ENCODE measurements at regions not wholly inside any gene's neighbourhood (a gene's known extent, or its start where the extent isn't known, plus 50 kb on each side); places are given as distances from the start of the nearest gene placed in this dataset.

GRCh38 chr9:115673599-115673998 lies 480.0 kb upstream of the PAPPA start:
- no peaks in the 10 kb centered on the region for H3K79me2 ChIP-seq (ENCODE audit: insufficient read depth)
- H3K27me3 ChIP-seq (replicated peaks; ENCODE audit: insufficient read depth): no peaks in the 10 kb centered on the region
- TF ChIP-seq EZH2 (IDR thresholded peaks at IDR 0.05; ENCODE audit: insufficient read depth, poor library complexity, severe bottlenecking): no peak
- TF ChIP-seq EZH2phosphoT487 (IDR thresholded peaks at IDR 0.05; ENCODE audit: insufficient read depth, low read depth): no peak
- H3F3A ChIP-seq (ENCODE audit: insufficient read depth): peaks cover 65% of the 10 kb centered on the region
- peak overlapping the region; percentile 86 for H3K9ac ChIP-seq
- peaks cover 56% of the 10 kb centered on the region for H3K4me1 ChIP-seq (ENCODE audit: insufficient read depth)
- H3K4me3 ChIP-seq: peak overlapping the region; percentile 43; the same call in 1 of the 2 replicates
- H3K9me2 ChIP-seq (ENCODE audit: insufficient read depth): no peaks in the 10 kb centered on the region
- H3K9me3 ChIP-seq (ENCODE audit: low read depth): no peaks in the 10 kb centered on the region
- DNase-seq: peak; percentile 87
- no peak overlapping the region for H2AFZ ChIP-seq
- in situ Hi-C loops (cut with MboI): no loop called here
- peak overlapping the region; percentile 99 for H3K27ac ChIP-seq
- 56 to 62% methylated on average over 3 of the region's 3 CpGs for WGBS, 2 experiments (ENCODE audit: low coverage in 1 of 2, low lambda C conversion rate in 2 of 2, missing lambda C conversion rate in 2 of 2)
- H3K4me2 ChIP-seq (ENCODE audit: unreplicated experiment): peak overlapping the region; percentile 61
- no peaks in the 10 kb centered on the region for H3K36me3 ChIP-seq (ENCODE audit: low read depth)
- no peaks in the 10 kb centered on the region for H4K20me1 ChIP-seq (ENCODE audit: insufficient read depth)

DNA sequence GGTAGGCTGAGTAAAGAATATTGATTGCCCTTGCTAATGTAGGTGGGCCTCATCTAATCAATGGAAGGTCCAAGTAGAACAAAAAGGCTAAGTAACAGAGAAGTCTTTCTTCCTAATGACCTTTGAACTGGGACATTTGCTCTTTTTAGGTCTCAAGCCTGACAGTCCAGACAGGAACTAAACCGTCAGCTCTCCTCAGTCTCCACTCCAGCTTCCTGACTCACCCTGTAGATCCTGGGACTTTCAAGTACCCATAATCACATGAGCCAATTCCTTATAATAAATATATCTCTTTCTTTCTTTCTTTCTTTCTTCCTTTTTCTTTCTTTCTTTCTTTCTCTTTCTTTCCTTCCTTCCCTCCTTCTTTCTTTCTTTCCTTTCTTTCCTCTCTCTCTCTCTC lies 479.5 kb upstream of the PAPPA start:
- Histone ChIP-seq H3K9me3 (ENCODE audit: low read depth) (no peaks in the 10 kb centered on the region), H3K79me2 (ENCODE audit: insufficient read depth) (no peaks in the 10 kb centered on the region), H3F3A (ENCODE audit: insufficient read depth) (peaks cover 61% of the 10 kb centered on the region), H3K27ac (peak overlapping the region; percentile 99), H3K4me3 (no peak overlapping the region), H3K36me3 (ENCODE audit: low read depth) (no peaks in the 10 kb centered on the region), H3K4me1 (ENCODE audit: insufficient read depth) (peaks cover 51% of the 10 kb centered on the region), H3K27me3 (replicated peaks; ENCODE audit: insufficient read depth) (no peaks in the 10 kb centered on the region), H3K9ac (peak overlapping the region; percentile 86), H4K20me1 (ENCODE audit: insufficient read depth) (no peaks in the 10 kb centered on the region), H3K9me2 (ENCODE audit: insufficient read depth) (no peaks in the 10 kb centered on the region), H3K4me2 (ENCODE audit: unreplicated experiment) (peak overlapping the region; percentile 61), H2AFZ (no peak overlapping the region)
- in situ Hi-C loops (cut with MboI): no loop called here
- TF ChIP-seq EZH2phosphoT487 (IDR thresholded peaks at IDR 0.05; ENCODE audit: insufficient read depth, low read depth): no peak
- DNase-seq: peak; percentile 25
- 0% methylated on average over 1 of the region's 1 CpG for WGBS, 2 experiments (ENCODE audit: low coverage in 1 of 2, low lambda C conversion rate in 2 of 2, missing lambda C conversion rate in 2 of 2)

- no peaks in the 10 kb centered on the region for H3K9me3 ChIP-seq (ENCODE audit: low read depth)
- no peak overlapping the region for H3K9ac ChIP-seq
- peaks cover 47% of the 10 kb centered on the region for H3F3A ChIP-seq (ENCODE audit: insufficient read depth)
- no peak overlapping the region for H3K4me3 ChIP-seq
- H2AFZ ChIP-seq: no peak overlapping the region
- no peak overlapping the region for H3K27ac ChIP-seq
- H3K4me1 ChIP-seq (ENCODE audit: insufficient read depth): peaks cover 44% of the 10 kb centered on the region
- H3K4me2 ChIP-seq (ENCODE audit: unreplicated experiment): no peak overlapping the region
- H4K20me1 ChIP-seq (ENCODE audit: insufficient read depth): no peaks in the 10 kb centered on the region
- no peaks in the 10 kb centered on the region for H3K9me2 ChIP-seq (ENCODE audit: insufficient read depth)
- no peak for TF ChIP-seq EZH2phosphoT487 (IDR thresholded peaks at IDR 0.05; ENCODE audit: insufficient read depth, low read depth)
- no peak for DNase-seq
- no peaks in the 10 kb centered on the region for H3K79me2 ChIP-seq (ENCODE audit: insufficient read depth)
- 62 to 66% methylated on average over 3 of the region's 3 CpGs for WGBS, 2 experiments (ENCODE audit: low coverage in 1 of 2, low lambda C conversion rate in 2 of 2, missing lambda C conversion rate in 2 of 2)
- H3K27me3 ChIP-seq (replicated peaks; ENCODE audit: insufficient read depth): no peaks in the 10 kb centered on the region
- H3K36me3 ChIP-seq (ENCODE audit: low read depth): no peaks in the 10 kb centered on the region
- in situ Hi-C loops (cut with MboI): no loop called here
These were observed 477.8 kb upstream of the PAPPA start for GRCh38 chr9:115675834-115676233.

DNA sequence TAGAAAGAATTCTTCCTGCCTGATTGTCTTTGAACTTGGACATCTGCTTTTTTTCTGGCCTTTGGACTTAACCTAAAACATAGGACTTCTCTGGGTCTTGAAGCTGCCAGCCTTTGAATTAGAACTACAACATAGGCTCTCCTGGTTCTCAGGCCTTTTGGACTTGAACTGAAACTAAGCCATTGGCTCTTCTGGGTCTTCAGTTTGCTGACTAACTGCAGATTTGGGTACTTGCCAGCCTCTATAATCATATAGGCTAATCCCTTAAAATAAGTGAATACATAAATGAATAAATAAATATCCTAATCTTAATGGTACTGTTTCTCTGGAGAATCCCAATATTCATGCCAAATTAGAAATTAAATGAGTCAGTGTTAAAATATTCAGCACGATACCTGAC lies 473.4 kb upstream of the PAPPA start:
- Histone ChIP-seq H3K36me3 (ENCODE audit: low read depth) (no peaks in the 10 kb centered on the region), H3K9me2 (ENCODE audit: insufficient read depth) (no peaks in the 10 kb centered on the region), H3K4me1 (ENCODE audit: insufficient read depth) (peaks cover 3% of the 10 kb centered on the region; the same call in 1 of the 2 replicates), H3K9ac (no peak overlapping the region), H3K27me3 (replicated peaks; ENCODE audit: insufficient read depth) (no peaks in the 10 kb centered on the region), H3K9me3 (ENCODE audit: low read depth) (no peaks in the 10 kb centered on the region), H3K4me2 (ENCODE audit: unreplicated experiment) (no peak overlapping the region), H4K20me1 (ENCODE audit: insufficient read depth) (no peaks in the 10 kb centered on the region), H2AFZ (no peak overlapping the region), H3F3A (ENCODE audit: insufficient read depth) (peaks cover 7% of the 10 kb centered on the region; the same call in 1 of the 2 replicates), H3K79me2 (ENCODE audit: insufficient read depth) (no peaks in the 10 kb centered on the region), H3K27ac (no peak overlapping the region), H3K4me3 (no peak overlapping the region)
- no peak for TF ChIP-seq EZH2phosphoT487 (IDR thresholded peaks at IDR 0.05; ENCODE audit: insufficient read depth, low read depth)
- no peak for TF ChIP-seq EZH2 (IDR thresholded peaks at IDR 0.05; ENCODE audit: insufficient read depth, poor library complexity, severe bottlenecking)
- 91 to 97% methylated on average over 1 of the region's 1 CpG for WGBS, 2 experiments (ENCODE audit: low coverage in 1 of 2, low lambda C conversion rate in 2 of 2, missing lambda C conversion rate in 2 of 2)
- peak; percentile 33 for DNase-seq
- in situ Hi-C loops (cut with MboI): no loop called here

- Histone ChIP-seq H3K4me1 (ENCODE audit: insufficient read depth) (no peaks in the 10 kb centered on the region; the same call in 1 of the 2 replicates), H3F3A (ENCODE audit: insufficient read depth) (no peaks in the 10 kb centered on the region), H4K20me1 (ENCODE audit: insufficient read depth) (no peaks in the 10 kb centered on the region), H3K4me3 (no peak overlapping the region), H3K36me3 (ENCODE audit: low read depth) (no peaks in the 10 kb centered on the region), H3K27me3 (replicated peaks; ENCODE audit: insufficient read depth) (no peaks in the 10 kb centered on the region), H3K79me2 (ENCODE audit: insufficient read depth) (no peaks in the 10 kb centered on the region), H3K9ac (no peak overlapping the region), H3K9me3 (ENCODE audit: low read depth) (no peaks in the 10 kb centered on the region), H3K27ac (no peak overlapping the region), H3K4me2 (ENCODE audit: unreplicated experiment) (no peak overlapping the region), H3K9me2 (ENCODE audit: insufficient read depth) (no peaks in the 10 kb centered on the region), H2AFZ (no peak overlapping the region)
- TF ChIP-seq EZH2phosphoT487 (IDR thresholded peaks at IDR 0.05; ENCODE audit: insufficient read depth, low read depth) (no peak), EZH2 (IDR thresholded peaks at IDR 0.05; ENCODE audit: insufficient read depth, poor library complexity, severe bottlenecking) (no peak)
- DNase-seq: no peak
- in situ Hi-C loops (cut with MboI): no loop called here
- WGBS, 2 experiments (ENCODE audit: low coverage in 1 of 2, low lambda C conversion rate in 2 of 2, missing lambda C conversion rate in 2 of 2): 84 to 87% methylated on average over 3 of the region's 3 CpGs
These were observed 472.0 kb upstream of the PAPPA start for GRCh38 chr9:115681585-115681984.
